ENCODE measurements at regions not wholly inside any gene's neighbourhood (a gene's known extent, or its start where the extent isn't known, plus 50 kb on each side); places are given as distances from the start of the nearest gene placed in this dataset.
A peak's percentile ranks its signal among the peaks of the same experiment; 100 is the strongest.

DNA sequence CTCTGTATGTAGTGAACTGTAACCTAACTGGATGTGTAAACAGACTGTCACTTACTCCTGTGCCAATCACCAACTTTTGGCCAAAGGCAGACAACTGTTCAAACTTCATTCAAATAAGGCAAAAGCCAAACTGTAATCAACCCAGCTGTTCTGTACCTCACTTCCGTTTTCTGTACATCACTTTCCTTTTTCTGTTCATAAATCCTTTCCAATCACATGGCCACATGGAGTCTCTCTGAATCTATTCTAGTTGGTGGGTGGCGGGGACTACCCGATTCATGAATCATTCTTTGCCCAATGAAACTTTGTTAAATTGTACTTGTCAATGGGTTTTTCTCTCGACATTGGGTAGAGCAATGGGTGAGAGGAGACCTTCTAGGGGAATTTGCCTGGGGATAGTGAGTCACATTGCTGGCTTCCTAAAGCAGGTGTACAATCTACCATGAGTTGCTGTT lies 178.3 kb upstream of the RFC3 start:
- ChIA-PET CTCF (no interaction called here), POLR2A (no interaction called here)
- Histone ChIP-seq H3K4me3 (ENCODE audit: low read depth, low read length) (no peak overlapping the region), H3K27ac (ENCODE audit: low read depth, low read length) (no peak overlapping the region), H3K27me3 (ENCODE audit: control insufficient read depth, insufficient read depth, low read length) (no peaks in the 10 kb centered on the region), H3K9me3 (ENCODE audit: control insufficient read depth, insufficient read depth, low read length) (no peaks in the 10 kb centered on the region)
- TF ChIP-seq, protein P1, sequence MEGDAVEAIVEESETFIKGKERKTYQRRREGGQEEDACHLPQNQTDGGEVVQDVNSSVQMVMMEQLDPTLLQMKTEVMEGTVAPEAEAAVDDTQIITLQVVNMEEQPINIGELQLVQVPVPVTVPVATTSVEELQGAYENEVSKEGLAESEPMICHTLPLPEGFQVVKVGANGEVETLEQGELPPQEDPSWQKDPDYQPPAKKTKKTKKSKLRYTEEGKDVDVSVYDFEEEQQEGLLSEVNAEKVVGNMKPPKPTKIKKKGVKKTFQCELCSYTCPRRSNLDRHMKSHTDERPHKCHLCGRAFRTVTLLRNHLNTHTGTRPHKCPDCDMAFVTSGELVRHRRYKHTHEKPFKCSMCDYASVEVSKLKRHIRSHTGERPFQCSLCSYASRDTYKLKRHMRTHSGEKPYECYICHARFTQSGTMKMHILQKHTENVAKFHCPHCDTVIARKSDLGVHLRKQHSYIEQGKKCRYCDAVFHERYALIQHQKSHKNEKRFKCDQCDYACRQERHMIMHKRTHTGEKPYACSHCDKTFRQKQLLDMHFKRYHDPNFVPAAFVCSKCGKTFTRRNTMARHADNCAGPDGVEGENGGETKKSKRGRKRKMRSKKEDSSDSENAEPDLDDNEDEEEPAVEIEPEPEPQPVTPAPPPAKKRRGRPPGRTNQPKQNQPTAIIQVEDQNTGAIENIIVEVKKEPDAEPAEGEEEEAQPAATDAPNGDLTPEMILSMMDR (IDR thresholded peaks at IDR 0.05; ENCODE audit: low read depth, low read length): no peak
- no peak for DNase-seq (ENCODE audit: low read depth, low spot score)

DNA sequence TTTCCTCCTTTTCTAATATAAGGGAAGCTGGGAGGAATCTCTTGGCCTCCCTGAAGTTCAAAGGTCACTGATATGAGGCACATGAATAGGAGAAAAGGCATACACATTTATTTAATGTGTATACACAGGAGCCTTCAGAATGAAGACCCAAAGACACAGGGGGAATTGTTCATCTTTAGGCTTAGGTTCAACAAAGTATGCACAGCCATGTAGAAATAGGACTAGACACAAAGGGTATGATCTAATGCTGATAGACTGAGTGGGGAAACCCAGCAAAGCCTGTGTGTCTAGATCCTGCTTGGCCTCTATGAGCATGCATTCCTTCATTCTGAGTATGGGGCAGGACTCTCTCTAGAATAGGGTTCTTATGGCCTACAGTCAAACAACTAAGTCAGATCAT lies 177.1 kb upstream of the RFC3 start:
- TF ChIP-seq, protein P1 (IDR thresholded peaks at IDR 0.05; ENCODE audit: low read depth, low read length): no peak
- Histone ChIP-seq H3K4me3 (ENCODE audit: low read depth, low read length) (no peak overlapping the region), H3K9me3 (ENCODE audit: control insufficient read depth, insufficient read depth, low read length) (no peaks in the 10 kb centered on the region), H3K27ac (ENCODE audit: low read depth, low read length) (no peak overlapping the region), H3K27me3 (ENCODE audit: control insufficient read depth, insufficient read depth, low read length) (no peaks in the 10 kb centered on the region)
- ChIA-PET CTCF (no interaction called here), POLR2A (no interaction called here)
- no peak for DNase-seq (ENCODE audit: low read depth, low spot score)

DNA sequence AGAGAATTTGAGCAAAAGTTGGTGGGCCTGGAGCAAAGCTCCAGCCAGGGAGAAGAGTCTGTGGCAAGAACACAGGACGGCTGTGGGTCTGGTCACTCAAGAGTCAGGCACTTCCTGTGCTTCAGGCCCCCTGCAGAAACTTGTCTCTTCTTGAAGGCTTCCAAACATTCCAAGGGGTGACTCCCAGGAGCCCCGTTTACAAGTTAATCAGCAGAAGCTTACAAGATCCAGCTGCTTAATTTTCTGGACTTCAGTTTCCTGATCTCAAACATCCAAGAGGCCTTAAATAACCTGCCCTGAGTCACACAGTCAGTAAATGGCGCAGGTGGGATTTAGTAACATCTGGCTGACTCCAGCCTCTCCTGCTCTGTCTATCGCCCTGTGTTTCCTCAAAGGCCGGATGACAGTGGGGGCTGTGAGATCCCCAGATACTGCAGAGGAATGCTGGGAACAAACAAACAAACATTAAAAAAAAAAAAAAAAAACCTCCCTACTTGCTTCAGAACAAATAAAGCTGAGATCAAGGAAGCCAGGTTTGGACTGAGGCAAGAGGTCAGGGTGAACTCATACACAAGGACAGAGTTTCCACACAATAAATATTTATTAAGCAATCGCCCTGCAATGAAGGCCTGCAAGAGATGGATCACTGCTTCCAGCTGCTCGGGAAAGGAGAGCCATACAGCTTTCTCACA lies 175.4 kb upstream of the RFC3 start:
- ChIA-PET CTCF (interaction anchor here (0.6 to 2.4 kb wide), 4 partner anchors 27 to 82 kb away, joined by 4 to 11 read pairs (median 4); no protein-coding TSS in a partner anchor), POLR2A (interaction anchor here (0.6 to 1.8 kb wide), 19 partner anchors 8 to 1893 kb away, joined by 3 to 23 read pairs (median 4); no protein-coding TSS in a partner anchor)
- DNase-seq (ENCODE audit: low read depth, low spot score): peak; percentile 88
- no peaks in the 10 kb centered on the region for H3K9me3 ChIP-seq (ENCODE audit: control insufficient read depth, insufficient read depth, low read length)
- no peak overlapping the region for H3K4me3 ChIP-seq (ENCODE audit: low read depth, low read length)
- H3K27me3 ChIP-seq (ENCODE audit: control insufficient read depth, insufficient read depth, low read length): no peaks in the 10 kb centered on the region
- TF ChIP-seq, protein P1 (IDR thresholded peaks at IDR 0.05; ENCODE audit: low read depth, low read length): no peak
- peak overlapping the region; percentile 97 for H3K27ac ChIP-seq (ENCODE audit: low read depth, low read length)

DNA sequence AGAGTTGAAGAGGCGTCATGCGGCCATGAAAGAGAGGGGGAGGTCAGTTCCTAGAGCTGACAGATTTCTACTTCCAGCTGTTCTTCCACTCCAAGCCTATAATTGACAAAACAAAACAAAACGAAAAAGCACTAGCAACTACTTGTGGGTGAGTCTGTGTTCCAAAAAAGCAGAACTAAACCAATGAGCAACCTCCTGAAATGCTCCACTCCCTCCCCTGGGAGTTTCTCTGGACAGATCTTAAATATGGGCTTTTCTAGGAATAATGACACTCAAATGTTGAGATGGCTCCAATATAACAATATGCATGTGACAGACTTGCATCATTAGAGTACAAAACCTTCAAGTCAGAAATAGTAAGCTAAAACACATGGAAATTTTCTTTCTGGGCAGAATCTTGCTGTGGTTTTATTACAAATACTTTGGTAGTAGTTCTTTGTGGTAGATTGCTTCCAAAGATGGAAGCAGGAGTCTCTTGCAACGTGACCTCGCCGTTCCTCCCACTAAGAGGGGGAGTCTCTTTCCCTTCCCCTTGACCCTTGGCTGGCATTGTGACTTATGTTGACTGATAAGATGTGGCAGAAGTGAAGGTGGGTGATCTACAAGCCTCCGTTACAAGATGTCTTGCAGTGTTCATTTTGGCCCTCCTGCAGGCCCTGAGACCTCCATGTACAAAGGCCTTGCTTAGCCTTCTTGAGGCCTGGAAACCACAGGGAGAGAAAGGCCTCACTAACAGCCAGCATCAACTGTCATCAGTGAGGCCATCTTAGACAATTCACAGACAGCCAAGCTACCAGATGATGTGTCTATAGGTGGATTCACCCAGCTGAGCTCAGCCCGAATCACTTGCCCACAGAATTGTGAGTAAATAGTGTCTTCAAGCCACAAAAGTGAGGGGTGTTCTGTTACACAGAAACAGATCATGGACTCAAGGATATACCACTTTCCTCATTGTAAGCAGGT lies 173.1 kb upstream of the RFC3 start:
- H3K9me3 ChIP-seq (ENCODE audit: control insufficient read depth, insufficient read depth, low read length): no peaks in the 10 kb centered on the region
- H3K27ac ChIP-seq (ENCODE audit: low read depth, low read length): peak overlapping the region; percentile 97
- H3K4me3 ChIP-seq (ENCODE audit: low read depth, low read length): no peak overlapping the region
- CTCF ChIA-PET: interaction anchor here (0.9 to 2.4 kb wide), 3 partner anchors 78 to 102 kb away, joined by 3 to 11 read pairs (median 9); no protein-coding TSS in a partner anchor
- POLR2A ChIA-PET: no interaction called here
- H3K27me3 ChIP-seq (ENCODE audit: control insufficient read depth, insufficient read depth, low read length): no peaks in the 10 kb centered on the region
- no peak for DNase-seq (ENCODE audit: low read depth, low spot score)
- TF ChIP-seq, protein P1 (IDR thresholded peaks at IDR 0.05; ENCODE audit: low read depth, low read length): no peak

Measured in AG04450 (cell line).